Keratinocyte (primary cell): ENCODE measurements at regions not wholly inside any gene's neighbourhood (a gene's known extent, or its start where the extent isn't known, plus 50 kb on each side); places are given as distances from the start of the nearest gene placed in this dataset.

ENCODE experiments used
- DNase-seq: peaks from one replicate; pipeline ENCODE4 v3.0.0-alpha.2; 2011; ENCODE audit warnings: low read depth, missing footprints, low spot score
- FAIRE-seq: peaks from 2 replicates; lab custom pipeline; 2011; peaks lifted over from hg19 to GRCh38; lab: Jason Lieb, UNC
- H2AFZ ChIP-seq: 2 replicates; pipeline ENCODE4 v1.6.0; 2012; ENCODE audit warnings: low read length, control low read depth, inconsistent platforms; ENCODE audit not compliant: control insufficient read depth
- H3K27ac ChIP-seq: 2 replicates; pipeline ENCODE4 v1.5.1; 2011; ENCODE audit warnings: low read length; ENCODE audit not compliant: control insufficient read depth, insufficient read depth
- H3K27me3 ChIP-seq: 3 replicates; pipeline ENCODE4 v1.6.0; 2011; ENCODE audit warnings: low read length; ENCODE audit not compliant: control insufficient read depth, insufficient read depth; ENCODE audit errors: extremely low read depth
- H3K36me3 ChIP-seq, 2 experiments: 2 replicates in 1 of 2; 3 replicates in 1 of 2; pipeline ENCODE4 v1.5.1; 2011; ENCODE audit warnings: low read length in 2 of 2, mild to moderate bottlenecking in 1 of 2; ENCODE audit not compliant: control insufficient read depth in 2 of 2, insufficient read depth in 2 of 2; ENCODE audit errors: extremely low read depth in 1 of 2
- H3K4me1 ChIP-seq: 3 replicates; pipeline ENCODE4 v1.5.1; 2011; ENCODE audit warnings: low read length; ENCODE audit not compliant: control insufficient read depth, insufficient read depth; ENCODE audit errors: extremely low read depth
- H3K4me2 ChIP-seq: 3 replicates; pipeline ENCODE4 v1.6.0; 2011; ENCODE audit warnings: low read depth, low read length; ENCODE audit not compliant: control insufficient read depth, insufficient read depth; ENCODE audit errors: extremely low read depth
- H3K4me3 ChIP-seq, 3 experiments: fragments of 200-600 bp in 1 of 3; sonication (generic) in 1 of 3; 2 replicates in 2 of 3; 3 replicates in 1 of 3; pipeline ENCODE4 v1.5.1; 2011 to 2016; ENCODE audit warnings: low read length in 3 of 3, mild to moderate bottlenecking in 3 of 3, control low read depth in 2 of 3, inconsistent platforms in 1 of 3, low read depth in 1 of 3, mixed read lengths in 1 of 3, mixed run types in 1 of 3, moderate library complexity in 1 of 3; ENCODE audit not compliant: control insufficient read depth in 2 of 3, insufficient read depth in 2 of 3; ENCODE audit errors: extremely low read depth in 1 of 3
- H3K79me2 ChIP-seq: 2 replicates; pipeline ENCODE4 v1.6.0; 2012; ENCODE audit warnings: low read length; ENCODE audit not compliant: control insufficient read depth, insufficient read depth
- H3K9ac ChIP-seq: 3 replicates; pipeline ENCODE4 v1.6.0; 2011; ENCODE audit warnings: low read length; ENCODE audit not compliant: control insufficient read depth, insufficient read depth; ENCODE audit errors: extremely low read depth
- H3K9me1 ChIP-seq: 3 replicates; pipeline ENCODE4 v1.6.0; 2011; ENCODE audit warnings: low read length; ENCODE audit not compliant: control insufficient read depth, insufficient read depth; ENCODE audit errors: extremely low read depth
- H3K9me3 ChIP-seq: 2 replicates; pipeline ENCODE4 v1.5.1; 2012; ENCODE audit warnings: low read depth, low read length; ENCODE audit not compliant: control insufficient read depth
- H4K20me1 ChIP-seq: 3 replicates; pipeline ENCODE4 v1.6.0; 2011; ENCODE audit warnings: low read length; ENCODE audit not compliant: control insufficient read depth, insufficient read depth; ENCODE audit errors: extremely low read depth
- EZH2 ChIP-seq: IDR thresholded peaks from one replicate; pipeline ENCODE4 v1.6.1; 2012; ENCODE audit warnings: inconsistent platforms, mild to moderate bottlenecking, low read length, moderate library complexity
- dilution Hi-C: fragments of 300-500 bp; cut with MboI; formaldehyde crosslinking; loops from one replicate; pipeline ENCODE4 v1.7.0; 2020; ENCODE audit warnings: low sequenced_read_pairs; ENCODE audit not compliant: extremely low pct_ligation_motif_present
- TF ChIP-seq, protein P1 (sequence below), 3 experiments: IDR thresholded peaks in 1 of 3; conservative IDR thresholded peaks in 1 of 3; optimal IDR thresholded peaks in 1 of 3; 2 replicates in 2 of 3; 3 replicates in 1 of 3; pipeline versions ENCODE3 to v1.5.1; 2011; ENCODE audit warnings: low read length in 3 of 3, mild to moderate bottlenecking in 3 of 3, moderate library complexity in 2 of 3, control low read depth in 1 of 3, inconsistent platforms in 1 of 3; ENCODE audit not compliant: insufficient read depth in 2 of 3; ENCODE audit errors: extremely low read depth in 1 of 3

DNA sequence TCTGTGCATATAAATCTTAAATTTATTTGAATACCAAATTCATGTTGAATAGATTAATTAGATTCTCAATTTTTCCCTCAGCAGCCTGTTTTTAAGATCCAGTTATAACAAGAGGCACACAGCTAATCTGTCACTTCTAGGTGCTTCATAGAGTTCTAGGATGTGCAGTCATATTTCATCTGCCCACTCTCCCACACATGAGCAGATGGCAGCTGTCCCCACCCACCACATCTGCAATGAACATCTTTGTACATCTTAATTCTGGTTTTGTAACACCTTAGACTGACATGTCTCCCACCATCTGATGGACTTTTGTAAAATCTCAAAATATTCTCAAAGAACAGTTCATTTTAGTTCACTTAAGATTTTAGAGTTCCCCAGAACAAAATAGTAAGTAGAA is 250.8 kb upstream of the ST6GAL2 start:
- FAIRE-seq = no peak
- no peaks in the 10 kb centered on the region for H3K9me3 ChIP-seq
- no peaks in the 10 kb centered on the region for H4K20me1 ChIP-seq
- no peak overlapping the region for H3K9ac ChIP-seq
- no peaks in the 10 kb centered on the region for H3K27me3 ChIP-seq
- no peak overlapping the region for H3K27ac ChIP-seq
- H3K9me1 ChIP-seq = no peaks in the 10 kb centered on the region
- no peak overlapping the region for H2AFZ ChIP-seq
- dilution Hi-C loops = no loop called here
- DNase-seq = no peak
- TF ChIP-seq EZH2 = no peak
- TF ChIP-seq, protein P1, sequence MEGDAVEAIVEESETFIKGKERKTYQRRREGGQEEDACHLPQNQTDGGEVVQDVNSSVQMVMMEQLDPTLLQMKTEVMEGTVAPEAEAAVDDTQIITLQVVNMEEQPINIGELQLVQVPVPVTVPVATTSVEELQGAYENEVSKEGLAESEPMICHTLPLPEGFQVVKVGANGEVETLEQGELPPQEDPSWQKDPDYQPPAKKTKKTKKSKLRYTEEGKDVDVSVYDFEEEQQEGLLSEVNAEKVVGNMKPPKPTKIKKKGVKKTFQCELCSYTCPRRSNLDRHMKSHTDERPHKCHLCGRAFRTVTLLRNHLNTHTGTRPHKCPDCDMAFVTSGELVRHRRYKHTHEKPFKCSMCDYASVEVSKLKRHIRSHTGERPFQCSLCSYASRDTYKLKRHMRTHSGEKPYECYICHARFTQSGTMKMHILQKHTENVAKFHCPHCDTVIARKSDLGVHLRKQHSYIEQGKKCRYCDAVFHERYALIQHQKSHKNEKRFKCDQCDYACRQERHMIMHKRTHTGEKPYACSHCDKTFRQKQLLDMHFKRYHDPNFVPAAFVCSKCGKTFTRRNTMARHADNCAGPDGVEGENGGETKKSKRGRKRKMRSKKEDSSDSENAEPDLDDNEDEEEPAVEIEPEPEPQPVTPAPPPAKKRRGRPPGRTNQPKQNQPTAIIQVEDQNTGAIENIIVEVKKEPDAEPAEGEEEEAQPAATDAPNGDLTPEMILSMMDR (optimal IDR thresholded peaks at IDR 0.05 in 1 of 3, IDR thresholded peaks at IDR 0.05 in 1 of 3, conservative IDR thresholded peaks at IDR 0.05 in 1 of 3; ENCODE audit: extremely low read depth in 1 of 3, insufficient read depth in 2 of 3, low read length in 3 of 3) = no peak
- H3K4me2 ChIP-seq = no peak overlapping the region
- no peaks in the 10 kb centered on the region for H3K79me2 ChIP-seq
- H3K36me3 ChIP-seq = no peaks in the 10 kb centered on the region
- H3K4me3 ChIP-seq = no peak overlapping the region
- H3K4me1 ChIP-seq = no peaks in the 10 kb centered on the region

DNA sequence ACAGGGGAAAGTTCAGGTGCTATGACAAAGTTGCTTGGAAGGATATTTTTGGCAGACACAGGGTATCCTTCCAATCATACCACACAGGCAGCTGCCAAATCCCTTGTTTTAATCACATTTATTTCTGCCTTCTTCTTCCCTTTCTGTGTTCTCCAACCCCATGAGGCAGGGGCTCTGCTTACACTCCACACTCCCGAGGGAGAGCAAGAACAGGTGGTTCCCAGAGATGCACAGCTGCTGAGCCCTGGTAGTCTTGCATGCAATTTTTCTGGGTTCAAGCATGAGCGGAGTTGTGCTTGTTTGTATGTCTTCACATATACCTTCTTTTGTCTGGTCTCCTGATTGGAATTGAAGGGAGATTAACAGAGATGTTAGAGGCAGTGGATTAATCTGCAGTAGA is 251.7 kb upstream of the ST6GAL2 start:
- no peak overlapping the region for H3K4me2 ChIP-seq
- no peak overlapping the region for H3K27ac ChIP-seq
- no peaks in the 10 kb centered on the region for H3K36me3 ChIP-seq
- H3K9ac ChIP-seq = no peak overlapping the region
- DNase-seq = no peak
- dilution Hi-C loops = no loop called here
- no peak for FAIRE-seq
- H3K9me3 ChIP-seq = no peaks in the 10 kb centered on the region
- no peaks in the 10 kb centered on the region for H3K79me2 ChIP-seq
- no peaks in the 10 kb centered on the region for H3K4me1 ChIP-seq
- H3K4me3 ChIP-seq = no peak overlapping the region
- H3K27me3 ChIP-seq = no peaks in the 10 kb centered on the region
- no peaks in the 10 kb centered on the region for H3K9me1 ChIP-seq
- no peak for TF ChIP-seq EZH2
- TF ChIP-seq, protein P1 (optimal IDR thresholded peaks at IDR 0.05 in 1 of 3, IDR thresholded peaks at IDR 0.05 in 1 of 3, conservative IDR thresholded peaks at IDR 0.05 in 1 of 3; ENCODE audit: extremely low read depth in 1 of 3, insufficient read depth in 2 of 3, low read length in 3 of 3) = no peak
- H4K20me1 ChIP-seq = no peaks in the 10 kb centered on the region
- no peak overlapping the region for H2AFZ ChIP-seq
